NCI-H2196 (cell line): ENCODE measurements at regions not wholly inside any gene's neighbourhood (a gene's known extent, or its start where the extent isn't known, plus 50 kb on each side); places are given as distances from the start of the nearest gene placed in this dataset.
"Not testable (repeated sequence)": the region's sequence is repeated elsewhere in the genome, so short reads cannot be mapped to it uniquely, and the experiment has no call there.

Source experiments
- DNase-seq: peaks from one replicate; lab custom pipeline; 2025; ENCODE audit not compliant: unreplicated experiment; lab: John Stamatoyannopoulos, UW

DNA sequence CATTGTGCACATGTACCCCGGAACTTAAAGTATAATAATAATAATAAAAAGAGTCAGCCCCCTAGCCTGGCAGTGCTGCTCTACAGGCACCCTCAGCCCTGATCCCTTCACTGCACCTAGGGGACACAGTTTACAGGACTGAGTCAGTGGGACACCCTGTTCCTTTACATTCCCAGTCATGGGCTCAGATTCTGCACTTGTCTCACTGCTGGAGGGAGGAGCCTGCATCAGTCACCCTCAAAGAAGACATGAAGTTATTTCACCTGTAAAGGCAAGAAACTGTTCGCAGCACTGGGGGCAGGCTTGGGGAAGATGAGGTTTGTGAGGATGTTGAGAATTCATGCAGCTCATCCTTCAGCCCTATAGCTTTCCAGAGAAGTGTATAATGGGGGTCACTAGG lies 50.7 kb upstream of the VPREB1 start:
- DNase-seq: no peak

DNA sequence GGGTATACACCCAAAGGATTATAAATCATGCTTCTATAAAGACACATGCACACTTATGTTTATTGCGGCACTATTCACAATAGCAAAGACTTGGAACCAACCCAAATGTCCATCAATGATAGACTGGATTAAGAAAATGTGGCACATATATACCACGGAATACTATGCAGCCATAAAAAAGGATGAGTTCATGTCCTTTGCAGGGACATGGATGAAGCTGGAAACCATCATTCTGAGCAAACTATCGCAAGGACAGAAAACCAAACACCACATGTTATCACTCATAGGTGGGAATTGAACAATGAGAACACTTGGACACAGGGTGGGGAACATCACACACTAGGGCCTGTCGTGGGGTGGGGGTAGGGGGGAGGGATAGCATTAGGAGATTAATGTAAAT lies 51.1 kb upstream of the VPREB1 start:
- DNase-seq: not testable (repeated sequence)

DNA sequence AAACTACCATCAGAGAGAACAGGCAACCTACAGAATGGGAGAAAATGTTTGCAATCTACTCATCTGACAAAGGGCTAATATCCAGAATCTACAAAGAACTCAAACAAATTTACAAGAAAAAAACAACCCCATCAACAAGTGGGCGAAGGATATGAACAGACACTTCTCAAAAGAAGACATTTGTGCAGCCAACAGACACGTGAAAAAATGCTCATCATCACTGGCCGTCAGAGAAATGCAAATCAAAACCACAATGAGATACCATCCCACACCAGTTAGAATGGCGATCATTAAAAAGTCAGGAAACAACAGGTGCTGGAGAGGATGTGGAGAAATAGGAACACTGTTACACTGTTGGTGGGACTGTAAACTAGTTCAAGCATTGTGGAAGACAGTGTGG lies 51.6 kb upstream of the VPREB1 start:
- not testable (repeated sequence) for DNase-seq

DNA sequence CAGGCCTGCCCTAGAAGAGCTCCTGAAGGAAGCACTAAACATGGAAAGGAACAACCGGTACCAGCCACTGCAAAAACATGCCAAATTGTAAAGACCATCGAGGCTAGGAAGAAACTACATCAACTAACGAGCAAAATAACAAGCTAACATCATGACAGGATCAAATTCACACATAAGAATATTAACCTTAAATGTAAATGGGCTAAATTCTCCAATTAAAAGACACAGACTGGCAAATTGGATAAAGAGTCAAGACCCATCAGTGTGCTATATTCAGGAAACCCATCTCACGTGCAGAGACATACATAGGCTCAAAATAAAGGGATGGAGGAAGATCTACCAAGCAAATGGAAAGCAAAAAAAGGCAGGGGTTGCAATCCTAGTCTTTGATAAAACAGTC lies 54.8 kb upstream of the VPREB1 start:
- not testable (repeated sequence) for DNase-seq

DNA sequence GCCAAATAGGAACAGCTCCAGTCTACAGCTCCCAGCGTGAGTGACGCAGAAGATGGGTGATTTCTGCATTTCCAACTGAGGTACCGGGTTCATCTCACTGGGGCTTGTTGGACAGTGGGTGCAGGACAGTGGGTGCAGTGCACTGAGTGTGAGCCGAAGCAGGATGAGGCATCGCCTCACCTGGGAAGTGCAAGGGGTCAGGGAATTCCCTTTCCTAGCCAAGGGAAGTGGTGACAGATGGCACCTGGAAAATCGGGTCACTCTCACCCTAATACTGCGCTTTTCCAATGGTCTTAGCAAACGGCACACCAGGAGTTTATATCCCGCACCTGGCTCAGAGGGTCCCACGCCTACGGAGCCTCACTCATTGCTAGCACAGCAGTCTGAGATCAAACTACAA lies 56.7 kb upstream of the VPREB1 start:
- DNase-seq: not testable (repeated sequence)

DNA sequence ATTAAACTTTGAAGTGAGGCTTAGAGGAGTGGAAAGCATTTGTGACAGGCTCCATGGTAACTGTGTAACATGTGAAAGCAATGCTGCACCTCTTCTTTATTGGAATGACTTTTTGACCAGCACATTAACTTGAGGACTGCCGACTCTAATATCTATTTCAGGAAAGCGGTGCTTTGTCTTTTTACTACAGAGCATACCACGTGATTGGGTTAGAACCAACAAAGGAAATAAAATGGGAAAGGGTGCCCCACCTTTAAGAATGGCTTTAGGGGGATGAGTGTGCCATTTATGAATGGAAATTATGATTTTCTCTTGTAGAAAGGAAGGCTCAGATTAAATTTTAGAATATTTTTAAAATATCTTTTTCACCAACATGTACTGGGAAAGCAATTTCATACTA lies 57.3 kb upstream of the VPREB1 start:
- no peak for DNase-seq

DNA sequence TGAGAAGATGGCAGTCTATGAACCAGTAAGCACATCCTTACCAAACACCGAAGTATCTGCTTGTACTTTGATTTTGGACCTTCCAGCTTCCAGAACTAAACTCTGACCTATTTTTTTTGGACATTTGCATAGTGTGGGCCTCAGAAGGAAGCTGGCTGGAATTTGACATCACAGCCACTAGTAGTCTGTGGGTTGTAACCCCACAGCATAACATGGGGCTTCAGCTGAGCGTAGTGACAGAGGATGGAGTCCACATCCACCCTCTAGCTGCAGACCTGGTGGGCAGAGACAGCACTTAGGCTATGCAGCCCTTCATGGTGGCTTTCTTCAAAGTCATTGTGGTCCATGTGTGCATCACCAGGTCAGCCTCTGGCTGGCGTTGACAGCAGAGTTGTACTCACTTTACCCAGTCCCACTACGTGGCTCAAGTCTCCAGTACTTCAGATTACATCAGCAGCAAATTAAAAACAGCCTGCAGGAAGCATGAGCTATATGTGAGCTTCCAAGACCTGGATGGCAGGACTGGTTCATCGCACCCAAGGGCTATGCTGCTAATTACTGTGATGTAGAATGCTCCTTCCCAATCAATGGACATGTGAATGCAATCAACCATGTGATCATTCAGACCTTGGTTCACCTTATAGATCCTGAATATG lies 58.6 kb upstream of the VPREB1 start:
- no peak for DNase-seq

DNA sequence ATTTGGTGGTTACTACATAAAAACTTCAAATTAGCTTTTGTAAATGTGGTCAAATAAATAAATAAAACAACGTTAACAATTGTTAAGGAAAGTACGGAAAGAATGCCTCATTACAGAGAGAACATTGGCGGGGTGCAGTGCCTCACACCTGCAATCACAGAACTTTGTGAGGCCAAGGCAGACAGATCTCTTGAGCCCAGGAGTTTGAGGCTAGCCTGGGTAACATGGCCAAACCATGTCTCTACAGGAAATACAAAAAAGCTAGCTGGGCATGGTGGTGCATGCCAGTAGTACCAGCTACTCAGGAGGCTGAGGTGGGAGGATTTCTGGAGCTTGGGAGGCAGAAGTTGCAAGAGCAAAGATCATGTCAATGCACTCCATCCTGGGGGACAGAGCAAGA lies 59.4 kb upstream of the VPREB1 start:
- no peak for DNase-seq

DNA sequence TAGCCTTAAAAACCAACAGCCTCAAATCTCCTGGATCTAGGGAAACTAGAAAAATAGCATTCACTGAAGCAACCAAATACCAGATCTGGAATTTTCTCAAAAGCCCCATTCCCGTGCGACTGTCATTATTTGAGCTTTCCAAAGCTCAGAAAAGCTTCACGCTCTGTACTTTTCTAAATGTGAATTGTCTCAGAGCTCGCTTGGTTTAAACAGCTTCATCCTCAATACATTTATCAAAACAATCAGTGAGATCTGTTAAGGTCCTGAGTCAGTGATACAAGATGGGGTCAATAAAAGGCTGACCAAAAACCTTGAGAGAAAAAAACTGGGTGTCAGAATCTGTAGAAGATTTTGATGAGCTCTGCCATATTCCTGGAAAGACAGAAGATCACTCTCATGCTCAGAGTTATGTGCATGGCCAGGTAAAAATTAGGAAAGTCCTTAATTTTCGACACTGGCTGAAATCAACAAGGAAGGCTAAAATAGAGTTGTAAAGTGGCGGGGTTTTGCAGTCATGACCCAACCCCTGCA lies 60.2 kb upstream of the VPREB1 start:
- no peak for DNase-seq

DNA sequence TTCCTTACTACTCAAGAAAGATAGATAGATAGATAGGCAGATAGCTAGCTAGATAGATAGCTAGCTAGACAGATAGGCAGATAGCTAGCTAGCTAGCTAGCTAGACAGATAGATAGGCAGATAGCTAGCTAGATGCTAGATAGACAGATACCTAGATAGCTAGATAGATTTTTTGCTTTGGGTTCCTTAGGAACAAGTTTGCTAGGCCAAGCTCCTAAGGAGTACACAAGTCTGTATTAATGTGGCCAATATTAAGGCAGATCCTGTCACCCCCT lies 61.7 kb upstream of the VPREB1 start:
- DNase-seq: no peak

DNA sequence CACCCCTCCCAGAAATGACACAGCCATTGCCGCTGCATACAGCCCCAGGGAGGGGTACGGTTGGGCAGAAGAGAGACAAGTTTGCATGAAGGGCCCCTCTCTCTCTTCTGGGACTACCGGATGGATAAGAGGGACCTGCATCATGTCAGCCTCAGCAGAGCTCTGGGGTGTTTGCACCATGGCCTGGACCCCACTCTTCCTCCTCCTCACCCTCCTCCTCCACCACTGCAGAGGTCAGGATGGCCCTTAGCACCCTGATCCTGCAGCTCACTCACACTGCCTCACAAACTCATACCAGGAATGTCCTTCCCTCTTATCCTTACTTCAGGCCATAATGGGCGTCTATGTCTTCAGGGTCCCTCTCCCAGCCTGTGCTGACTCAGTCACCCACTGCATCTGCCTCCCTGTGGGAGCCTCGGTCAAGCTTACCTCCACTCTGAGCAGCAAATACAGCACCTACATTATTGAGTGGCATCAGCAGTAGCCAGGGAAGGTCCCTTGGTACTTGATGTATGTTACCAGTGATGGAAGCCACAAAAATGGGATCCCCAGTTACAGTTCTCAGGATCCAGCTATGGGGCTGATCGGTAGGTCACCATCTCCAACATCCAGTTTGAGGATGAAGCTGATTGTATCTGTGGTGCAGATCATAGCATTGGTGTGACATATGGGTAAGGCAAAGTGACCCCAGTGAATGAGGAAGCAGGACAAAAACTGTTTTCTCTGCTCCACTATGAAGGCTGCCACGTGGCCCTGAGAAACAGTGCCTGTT lies 62.2 kb upstream of the VPREB1 start:
- no peak for DNase-seq

DNA sequence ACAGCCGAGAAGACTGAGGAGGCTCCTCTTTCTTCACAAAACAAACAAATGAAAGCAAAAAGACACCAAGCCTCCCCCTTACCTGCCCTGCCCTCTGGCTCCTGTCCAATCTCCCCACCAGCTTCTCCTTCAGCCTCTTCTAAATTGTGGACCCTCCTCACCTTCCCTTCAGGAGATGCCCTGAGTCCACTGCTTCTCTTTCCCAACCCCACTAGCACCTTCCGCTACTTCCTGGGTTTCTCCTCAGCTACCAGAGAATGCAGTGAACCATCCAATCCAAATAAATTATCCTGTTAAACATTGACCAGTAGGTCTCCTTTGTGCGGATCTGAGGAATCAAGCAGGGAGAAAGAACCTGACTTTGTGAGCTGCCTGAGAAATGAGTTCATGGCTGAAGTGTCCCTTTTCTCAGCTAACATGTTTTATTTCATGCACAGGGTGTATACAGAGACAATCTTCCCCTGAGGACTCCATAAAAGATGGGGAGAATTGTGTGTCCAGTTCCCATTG lies 63.2 kb upstream of the VPREB1 start:
- no peak for DNase-seq

DNA sequence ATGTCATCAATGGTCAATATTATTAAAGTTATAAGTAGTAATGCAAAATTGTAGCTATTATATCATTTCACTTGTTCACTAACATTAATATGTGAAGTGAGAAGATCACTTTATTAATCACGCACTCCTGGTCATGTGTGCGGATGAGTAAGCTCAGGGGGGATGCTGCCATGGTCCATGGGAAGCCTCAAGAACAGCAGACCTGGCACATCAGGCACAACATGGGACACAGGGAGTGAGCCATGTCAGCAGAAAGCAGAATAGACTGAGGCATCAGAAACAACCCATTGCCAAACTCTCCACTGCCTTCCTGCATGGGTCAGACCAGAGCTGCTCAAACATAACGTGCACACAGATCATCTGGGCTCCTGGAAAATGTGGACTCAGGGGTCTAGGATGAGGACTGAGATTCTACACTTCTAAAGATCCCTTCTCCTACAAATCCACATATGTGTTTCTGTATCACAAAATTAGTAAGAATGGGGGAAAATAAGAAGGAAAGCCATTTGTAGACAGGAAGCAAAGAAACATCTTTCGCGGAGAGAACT lies 63.8 kb upstream of the VPREB1 start:
- no peak for DNase-seq

DNA sequence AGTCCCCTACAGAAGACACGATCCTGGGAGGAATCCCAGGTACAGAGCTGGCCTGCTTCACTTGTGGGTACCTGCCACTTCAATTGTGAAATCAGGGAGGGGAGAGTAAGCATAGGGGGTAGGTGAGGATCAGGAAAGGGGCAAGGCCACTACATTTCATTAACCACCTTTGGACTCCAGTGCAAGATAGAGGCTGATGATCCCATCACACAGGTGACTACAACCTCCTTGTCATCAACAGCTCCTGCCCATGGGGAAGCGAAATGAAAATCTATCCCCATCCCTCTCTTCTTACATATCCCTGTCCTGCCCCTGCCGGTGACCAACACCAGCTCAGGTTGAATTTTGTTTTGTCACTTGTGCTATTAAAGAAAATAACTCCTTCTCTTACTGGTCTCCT lies 64.7 kb upstream of the VPREB1 start:
- no peak for DNase-seq

DNA sequence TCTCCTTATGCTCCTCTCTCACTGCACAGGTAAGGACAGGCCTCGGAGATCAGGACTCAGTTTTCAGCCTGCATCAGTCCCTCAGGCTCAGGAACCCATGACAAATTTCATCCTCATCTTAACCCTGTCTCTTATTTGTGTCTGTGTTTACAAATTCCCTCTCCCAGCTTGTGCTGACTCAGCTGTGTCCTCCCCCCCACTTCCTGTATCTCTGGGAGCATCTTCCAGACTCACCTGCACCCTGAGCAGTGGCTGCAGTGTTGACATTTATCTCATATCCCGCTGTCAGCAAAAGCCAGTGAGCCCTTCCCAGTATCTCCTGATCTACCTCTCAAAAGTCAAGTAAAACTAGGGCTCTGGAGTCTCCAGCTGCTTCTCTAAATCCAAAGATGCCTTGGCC lies 65.6 kb upstream of the VPREB1 start:
- no peak for DNase-seq

DNA sequence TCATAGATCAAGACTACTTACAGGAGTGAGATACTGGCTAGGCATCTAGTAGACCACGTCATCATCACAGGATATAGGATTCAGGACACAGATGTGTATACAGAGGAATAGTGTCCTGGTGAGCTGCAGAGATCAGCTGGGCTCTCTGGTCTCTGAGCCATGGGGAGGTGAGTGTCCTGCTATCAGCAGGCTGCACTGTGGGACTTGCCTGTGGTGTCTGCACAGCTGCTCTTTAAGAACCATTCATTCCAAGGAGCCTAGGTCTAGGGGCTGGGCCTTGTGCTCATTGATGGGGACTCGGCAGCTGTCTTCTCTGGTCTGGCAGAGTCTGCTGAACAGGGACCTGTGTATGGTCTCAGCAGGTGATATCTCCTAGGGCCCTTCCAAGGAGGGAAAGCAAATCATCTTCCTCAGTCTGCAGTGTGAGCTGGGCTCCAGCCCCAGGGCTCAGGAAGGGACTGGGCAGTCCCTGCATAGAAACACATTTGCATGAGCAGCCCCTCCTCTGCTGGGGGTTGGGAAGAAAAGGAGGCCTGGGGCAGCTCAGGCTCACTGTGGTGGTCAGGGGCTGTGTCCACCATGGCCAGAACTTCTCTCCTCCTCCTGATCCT lies 66.1 kb upstream of the VPREB1 start:
- DNase-seq: no peak

DNA sequence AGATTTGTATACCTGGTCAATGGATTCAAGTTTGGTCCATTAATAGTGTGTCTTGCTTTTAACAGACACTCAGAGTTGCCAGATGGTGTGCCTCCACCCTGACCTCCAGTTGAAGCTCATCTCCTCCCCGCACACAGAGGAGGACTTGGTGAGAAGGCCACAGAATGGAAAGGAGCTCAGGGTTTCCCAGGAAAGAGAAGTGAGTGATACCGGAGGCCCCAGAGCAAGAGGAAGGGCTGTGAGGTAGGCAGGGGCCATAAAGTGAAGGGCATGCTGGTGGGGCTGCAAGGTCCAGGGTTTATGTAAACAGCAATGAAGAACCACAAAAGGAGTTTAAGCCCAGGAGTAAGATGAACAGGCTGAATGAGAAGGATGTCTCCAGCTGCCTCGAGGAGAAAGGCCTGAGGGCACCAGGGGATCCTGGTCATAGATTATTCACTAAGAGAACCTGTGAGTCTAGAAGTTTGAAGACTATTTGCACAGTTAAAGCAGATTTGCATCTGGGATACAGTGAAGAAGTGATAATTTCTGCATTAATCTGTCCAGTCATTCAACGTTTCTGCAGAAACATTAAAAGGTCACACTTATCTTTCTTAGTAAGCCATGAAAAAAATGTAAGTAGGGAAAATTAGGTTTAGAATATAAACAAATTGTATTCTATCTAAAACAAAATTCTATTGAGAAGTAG lies 67.5 kb upstream of the VPREB1 start:
- no peak for DNase-seq

DNA sequence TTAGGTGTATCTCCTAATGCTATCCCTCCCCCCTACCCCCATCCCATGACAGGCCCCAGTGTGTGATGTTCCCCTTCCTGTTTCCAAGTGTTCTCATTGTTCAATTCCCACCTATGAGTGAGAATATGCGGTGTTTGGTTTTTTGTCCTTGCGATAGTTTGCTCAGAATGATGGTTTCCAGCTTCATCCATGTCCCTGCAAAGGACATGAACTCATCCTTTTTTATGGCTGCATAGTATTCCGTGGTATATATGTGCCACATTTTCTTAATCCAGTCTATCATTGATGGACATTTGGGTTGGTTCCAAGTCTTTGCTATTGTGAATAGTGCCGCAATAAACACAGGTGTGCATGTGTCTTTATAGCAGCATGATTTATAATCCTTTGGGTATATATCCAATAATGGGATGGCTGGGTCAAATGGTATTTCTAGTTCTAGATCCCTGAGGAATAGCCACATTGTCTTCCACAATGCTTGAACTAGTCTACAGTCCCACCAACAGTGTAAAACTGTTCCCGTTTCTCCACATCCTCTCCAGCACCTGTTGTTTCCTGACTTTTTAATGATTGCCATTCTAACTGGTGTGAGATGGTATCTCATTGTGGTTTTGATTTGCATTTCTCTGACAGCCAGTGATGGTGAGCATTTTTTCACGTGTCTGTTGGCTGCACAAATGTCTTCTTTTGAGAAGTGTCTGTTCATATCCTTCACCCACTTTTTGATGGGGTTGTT lies 71.5 kb upstream of the VPREB1 start:
- DNase-seq: not testable (repeated sequence)

DNA sequence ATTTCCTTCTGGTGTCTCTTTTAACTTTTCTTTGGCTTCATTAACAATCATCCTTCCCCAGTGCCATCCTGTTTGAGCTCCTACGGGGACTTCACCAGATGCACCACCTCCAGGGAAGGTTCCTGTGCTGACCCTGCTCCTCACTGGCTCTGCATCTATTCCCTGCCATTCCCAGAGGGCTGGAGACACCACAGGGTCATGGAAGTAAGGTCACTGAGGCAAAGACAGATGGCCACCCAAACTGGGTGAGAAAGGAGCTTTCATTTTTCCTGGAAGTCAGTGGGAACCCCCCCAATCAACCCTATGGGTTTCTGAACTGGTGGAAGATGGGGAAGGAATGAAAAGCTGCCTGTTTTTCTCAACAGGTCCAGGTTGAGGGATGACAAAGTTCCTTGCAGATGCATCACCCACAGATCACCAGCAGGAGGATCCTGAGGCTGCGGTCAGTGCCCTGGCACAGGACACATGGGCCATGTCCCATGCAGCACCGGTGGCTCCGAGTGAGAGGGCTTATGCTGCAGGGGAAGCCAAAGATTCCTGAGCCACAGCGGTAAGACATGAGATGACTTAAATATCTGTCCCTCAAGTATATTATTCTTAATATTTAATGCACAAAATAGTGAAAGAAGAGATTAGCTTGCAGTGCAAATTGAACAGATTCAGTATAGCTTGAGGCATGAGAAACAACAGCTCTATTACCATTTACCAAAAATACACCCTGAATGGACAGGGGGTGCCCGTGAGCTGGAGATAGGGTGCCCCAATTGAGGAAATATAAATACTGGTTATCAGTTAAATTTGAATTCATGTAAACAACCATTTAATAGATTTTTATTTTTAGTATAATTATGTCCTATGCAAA lies 73.0 kb upstream of the VPREB1 start:
- no peak for DNase-seq

DNA sequence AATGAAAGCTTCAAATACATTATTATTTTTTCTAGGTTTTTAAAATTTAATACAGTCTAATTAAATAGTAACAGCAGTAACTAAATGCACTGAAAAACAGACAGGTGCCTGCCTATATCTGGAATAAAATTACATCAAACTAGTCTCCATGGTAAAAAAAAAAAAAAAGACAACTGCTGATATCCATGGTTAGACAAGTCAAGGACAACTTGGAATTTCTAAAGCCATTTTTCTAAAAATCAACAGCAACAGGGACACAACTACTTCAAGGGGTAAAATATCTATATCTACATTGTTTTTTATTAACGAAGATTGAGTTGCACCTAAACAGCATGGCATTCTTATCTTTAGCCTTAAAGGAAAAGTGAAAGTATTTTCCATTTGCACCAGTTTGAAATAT lies 74.7 kb upstream of the VPREB1 start:
- DNase-seq: no peak
